ENCODE measurements at regions not wholly inside any gene's neighbourhood (a gene's known extent, or its start where the extent isn't known, plus 50 kb on each side); places are given as distances from the start of the nearest gene placed in this dataset.
"Not testable (repeated sequence)": the region's sequence is repeated elsewhere in the genome, so short reads cannot be mapped to it uniquely, and the experiment has no call there.

DNA sequence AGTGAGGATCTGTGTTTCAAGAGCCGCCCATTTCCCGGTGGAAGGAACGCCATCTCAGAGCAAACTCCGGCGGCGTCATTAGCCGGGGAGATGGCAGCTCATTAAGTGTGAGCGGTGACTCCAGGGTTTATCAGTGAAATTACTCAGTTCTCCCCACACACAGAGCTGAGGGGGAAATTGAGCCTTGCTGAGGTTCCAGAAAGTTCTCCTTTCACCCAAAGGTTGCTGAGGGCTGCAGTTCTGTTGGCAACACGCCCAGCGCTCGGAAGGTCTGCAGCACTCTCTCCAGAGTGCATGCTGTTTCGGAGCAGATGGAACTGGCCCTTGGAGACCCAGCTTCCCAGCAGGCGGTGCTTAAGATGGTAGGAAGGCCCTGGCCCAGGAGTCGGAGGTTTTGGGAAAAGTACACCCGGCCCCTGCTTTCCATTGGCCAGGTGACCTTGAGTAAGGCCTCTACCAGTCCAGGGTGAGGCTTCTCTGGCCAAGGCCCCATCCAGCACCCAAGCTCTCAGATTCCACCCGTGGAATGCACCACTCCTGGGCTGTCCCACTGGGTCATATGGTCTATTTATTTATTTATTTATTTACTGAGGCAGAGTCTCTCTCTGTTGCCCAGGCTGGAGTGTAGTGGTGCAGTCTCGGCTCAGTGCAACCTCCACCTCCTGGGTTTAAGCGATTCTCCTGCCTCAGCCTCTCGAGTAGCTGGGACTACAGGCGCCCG, 167.7 kb upstream of the CIBAR2 start:
- DNase-seq, result no peak

GRCh38 chr16:85281181-85281580, 168.9 kb upstream of the CIBAR2 start:
- DNase-seq, result no peak

DNA sequence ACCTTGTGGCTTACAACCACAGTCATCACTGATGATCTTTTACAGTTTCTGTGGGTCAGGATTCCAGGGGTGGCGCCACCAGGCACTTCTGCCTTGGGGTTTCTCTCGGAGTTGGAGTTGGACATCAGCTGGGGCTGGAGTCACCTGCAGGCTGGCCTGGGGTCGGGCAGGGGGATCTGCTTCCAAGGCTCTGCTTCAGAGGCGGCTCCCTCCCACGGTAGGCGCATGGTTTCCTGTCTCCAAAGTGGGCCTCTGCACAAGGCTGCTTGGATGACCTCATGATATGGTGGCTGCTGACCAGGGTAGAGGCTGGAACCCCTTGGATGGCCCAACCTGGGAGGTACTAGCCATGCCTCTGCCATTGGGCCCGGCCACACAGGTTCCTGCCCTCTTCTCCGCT, 170.6 kb upstream of the CIBAR2 start:
- DNase-seq, result no peak

DNA sequence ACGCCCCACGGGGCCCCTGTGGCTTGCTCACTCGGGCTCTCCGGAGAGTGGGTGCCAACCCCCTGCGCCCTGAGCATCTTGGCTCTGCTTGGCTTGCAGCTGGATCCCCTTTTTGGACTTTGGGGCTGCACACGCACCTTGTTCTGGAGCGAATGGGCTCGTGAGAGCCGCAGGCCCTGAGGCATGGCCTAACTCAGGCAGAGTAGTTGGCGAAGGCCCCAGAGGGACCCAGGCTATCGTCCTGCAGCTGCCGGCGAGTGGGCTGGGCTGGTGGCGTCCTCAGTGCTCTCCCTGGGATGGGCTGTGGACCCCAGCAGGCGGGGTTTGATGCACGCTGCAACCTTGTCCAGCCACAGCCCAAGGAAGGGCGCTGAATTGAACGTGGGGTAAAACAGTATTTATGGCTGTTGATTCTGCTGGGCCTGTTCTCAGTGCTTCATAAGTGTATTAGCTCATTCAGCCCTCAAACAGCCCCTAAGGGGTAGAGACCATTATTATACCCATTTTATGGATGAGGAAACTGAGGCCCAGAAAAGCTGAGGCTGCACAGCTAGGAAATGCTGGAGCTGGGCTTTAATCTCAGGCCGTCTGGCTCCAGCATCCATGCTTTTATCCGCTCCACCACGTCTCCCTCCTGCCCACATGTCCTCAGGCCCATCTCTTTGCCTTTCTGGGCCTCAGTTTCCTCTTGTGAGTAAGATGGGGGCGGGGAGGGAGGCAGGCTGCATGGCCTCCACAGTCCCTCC, 171.2 kb upstream of the CIBAR2 start:
- no peak for DNase-seq

- no peak for DNase-seq
These were observed 172.0 kb upstream of the CIBAR2 start for GRCh38 chr16:85284141-85284817.

GRCh38 chr16:85285681-85286065, 173.4 kb upstream of the CIBAR2 start:
- no peak for DNase-seq

DNA sequence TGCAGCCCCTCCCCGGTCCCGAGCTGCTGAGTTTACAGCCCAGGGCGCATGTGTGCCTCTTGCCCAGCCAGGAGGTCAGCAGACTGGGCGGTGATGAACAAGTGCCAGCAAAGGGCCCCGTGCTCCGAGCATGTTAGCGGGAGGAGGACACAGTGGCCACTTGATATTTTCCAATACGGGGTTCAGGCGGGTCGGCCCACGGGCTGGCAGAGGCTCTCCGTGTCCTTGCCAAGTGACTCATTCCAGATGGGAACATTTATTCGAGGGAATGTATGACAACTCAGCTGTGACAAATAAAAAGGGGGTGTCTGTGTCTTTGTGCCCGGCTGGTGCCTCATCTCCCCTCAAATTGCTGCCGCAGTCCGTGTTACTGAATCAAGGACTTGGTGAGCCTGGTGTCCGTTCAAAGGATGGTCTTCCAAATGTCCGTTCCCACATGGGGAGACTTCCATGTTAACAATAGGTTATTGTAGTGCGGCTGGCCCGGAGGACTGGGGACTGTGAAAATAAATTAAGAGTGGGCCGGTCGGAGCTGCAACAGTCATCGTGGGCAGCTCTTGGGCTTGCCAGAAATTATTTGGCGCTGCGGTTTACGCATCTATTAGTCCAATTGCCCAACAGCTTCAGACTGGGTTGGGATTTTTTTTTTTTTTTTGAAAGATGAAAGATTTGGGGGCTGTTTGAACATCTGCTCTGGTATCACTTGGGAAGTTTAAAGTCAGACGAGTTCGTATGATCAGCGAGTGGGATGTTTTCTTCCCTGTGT, 174.0 kb upstream of the CIBAR2 start:
- DNase-seq, result peak; percentile 74

DNA sequence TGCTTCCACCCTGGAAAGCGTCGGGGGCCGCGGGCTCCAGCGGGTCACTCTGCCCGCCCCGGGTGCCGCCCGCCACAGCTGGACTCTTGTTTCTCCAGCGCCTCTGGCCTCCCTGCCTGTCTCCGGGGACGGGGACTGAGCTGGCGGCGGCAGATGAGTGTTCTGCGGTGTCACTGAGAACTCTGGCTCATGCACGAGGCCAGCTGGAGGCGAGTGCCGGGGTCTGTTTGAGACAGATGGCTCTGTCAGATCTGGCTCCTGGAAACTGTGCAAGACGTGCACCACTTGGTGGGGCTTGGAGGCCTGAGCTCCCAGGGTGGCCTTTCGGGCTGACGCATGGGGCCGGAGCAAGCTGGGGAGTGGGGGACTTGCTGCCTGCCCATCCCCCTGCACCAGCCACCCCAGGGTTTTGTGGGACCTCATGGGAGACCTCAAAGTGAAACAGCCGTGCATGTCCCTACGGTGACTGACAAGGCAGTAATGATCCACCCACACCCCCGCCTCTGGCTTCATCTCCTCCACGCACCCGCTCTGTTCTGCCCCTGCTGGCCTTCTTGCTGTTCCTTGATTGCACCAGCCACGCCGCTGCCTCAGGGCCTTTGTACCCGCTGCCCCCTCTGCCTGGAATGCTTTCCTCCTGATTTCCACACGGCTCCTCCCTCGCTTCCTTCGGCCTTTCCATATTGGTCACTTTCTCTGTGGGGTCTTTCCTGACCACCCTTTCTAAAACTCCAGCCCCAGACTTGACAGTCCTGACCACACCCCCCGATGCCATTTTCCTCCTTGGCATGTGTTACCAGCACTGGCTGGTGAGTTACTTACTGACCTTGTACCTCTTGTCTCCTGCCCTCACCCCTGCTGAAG, 174.9 kb upstream of the CIBAR2 start:
- peak; percentile 83 for DNase-seq

GRCh38 chr16:85287815-85288109, 175.5 kb upstream of the CIBAR2 start:
- DNase-seq, result not testable (repeated sequence)

GRCh38 chr16:85288341-85288868, 176.1 kb upstream of the CIBAR2 start:
- no peak for DNase-seq

DNA sequence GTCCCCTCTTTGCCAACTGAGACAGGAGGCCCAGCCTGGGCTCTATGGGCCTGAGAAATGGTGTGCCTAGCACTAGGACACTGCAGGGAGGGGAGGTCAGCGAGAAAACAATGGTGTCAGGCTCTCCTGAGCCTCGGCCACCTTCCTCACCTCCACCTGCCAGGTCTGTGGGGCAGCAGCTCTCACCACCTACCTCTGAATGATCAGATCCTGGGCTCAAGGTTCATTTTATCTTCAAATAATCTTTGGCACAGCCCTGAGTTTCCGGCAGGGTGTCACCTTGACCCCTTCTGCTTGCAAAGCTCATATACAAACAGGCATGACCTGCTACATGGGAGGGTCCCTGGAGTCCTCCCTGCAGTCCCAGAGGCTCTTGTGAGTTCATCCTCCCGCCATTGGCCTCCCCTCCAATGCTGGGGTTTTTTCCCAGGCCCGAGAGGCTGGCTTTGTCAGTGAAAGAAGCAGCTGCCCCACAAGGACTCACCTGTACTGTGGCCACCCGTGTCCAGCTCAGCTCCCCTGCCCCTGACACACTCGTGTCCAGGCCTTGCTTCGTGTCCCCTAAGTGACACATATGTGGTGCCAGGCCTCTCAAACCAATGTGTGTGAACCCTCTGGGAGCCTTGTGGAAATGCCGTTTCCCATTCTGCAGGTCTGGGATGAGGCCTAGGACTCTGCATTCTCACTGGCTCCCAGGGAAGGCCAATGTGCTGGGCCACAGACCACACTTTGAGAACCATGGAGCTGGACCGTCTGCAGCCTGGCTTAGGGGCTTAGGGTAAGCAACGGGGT, 176.8 kb upstream of the CIBAR2 start:
- no peak for DNase-seq

- DNase-seq, result no peak
These were observed 177.7 kb upstream of the CIBAR2 start for GRCh38 chr16:85289760-85290625.

- DNase-seq, result no peak
These were observed 178.5 kb upstream of the CIBAR2 start for GRCh38 chr16:85290626-85291301.

DNA sequence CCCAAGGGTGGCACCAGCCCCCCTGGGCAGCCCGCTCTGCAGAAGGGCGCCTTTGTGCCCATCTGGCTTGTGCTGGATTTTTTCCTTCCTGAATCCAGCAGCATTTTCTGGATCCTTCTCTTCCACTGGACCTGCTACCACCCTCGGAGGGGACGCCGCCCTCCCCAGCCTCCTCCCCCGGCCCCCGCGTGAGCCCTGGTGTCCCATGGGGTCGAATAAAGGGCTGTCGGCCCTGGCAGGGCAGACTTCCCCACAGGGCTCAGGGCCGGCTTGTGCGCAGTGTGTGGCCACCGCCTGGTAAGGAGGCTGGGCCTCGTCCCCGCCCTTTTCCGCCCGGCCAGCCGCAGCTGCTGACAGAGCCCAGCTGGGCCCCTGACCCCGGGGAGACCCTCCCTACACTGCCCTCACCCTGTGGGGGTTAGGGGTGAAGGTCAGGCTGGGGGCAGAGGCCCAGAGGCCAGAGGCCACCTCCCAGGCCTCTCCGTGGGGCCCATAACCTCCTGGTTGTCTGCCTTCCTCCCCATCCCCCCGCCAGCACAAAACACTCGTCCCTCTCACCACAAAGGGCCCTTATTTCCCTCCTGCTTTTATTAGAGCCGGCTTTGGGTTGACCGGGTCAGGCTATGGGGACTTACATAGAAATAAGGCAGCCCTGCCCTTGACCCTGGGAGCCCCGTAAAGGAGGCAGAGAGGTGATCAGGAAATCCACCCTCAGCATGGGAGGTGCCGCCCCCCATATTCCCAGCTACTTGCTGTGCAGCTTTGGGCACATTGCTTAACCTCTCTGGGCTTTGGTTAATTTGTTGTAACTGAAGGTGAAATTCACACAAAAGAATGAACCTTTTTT, 179.3 kb upstream of the CIBAR2 start:
- peak; percentile 71 for DNase-seq

DNA sequence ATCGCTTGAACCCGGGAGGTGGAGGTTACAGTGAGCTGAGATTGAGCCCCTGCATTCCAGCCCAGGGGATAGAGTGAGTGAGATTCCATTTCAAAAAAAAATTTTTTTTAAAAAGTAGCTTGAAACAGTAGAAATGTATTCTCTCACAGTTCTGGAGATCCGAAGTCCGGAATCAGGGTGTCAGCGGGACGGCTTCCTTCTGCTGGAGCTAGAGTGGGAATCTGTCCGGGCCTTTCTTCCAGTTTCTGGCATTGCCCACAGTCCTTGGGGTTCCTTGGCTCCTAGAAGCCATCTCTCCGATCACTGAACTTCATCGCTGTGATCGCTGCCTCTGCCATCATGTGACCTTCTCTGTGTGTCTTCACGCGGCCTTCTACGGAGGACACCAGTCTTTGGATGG, 181.2 kb upstream of the CIBAR2 start:
- no peak for DNase-seq

GRCh38 chr16:85293904-85294642, 181.8 kb upstream of the CIBAR2 start:
- DNase-seq, result no peak

GRCh38 chr16:85294810-85295508, 182.7 kb upstream of the CIBAR2 start:
- DNase-seq, result no peak

Measured in right hindlimb (tissue), 1 donor.